CD4-positive, alpha-beta T cell treated with Interleukin-21 for 1 hour (primary cell): ENCODE measurements at regions not wholly inside any gene's neighbourhood (a gene's known extent, or its start where the extent isn't known, plus 50 kb on each side); places are given as distances from the start of the nearest gene placed in this dataset.
"Not testable (repeated sequence)": the region's sequence is repeated elsewhere in the genome, so short reads cannot be mapped to it uniquely, and the experiment has no call there.

Experiments used
- DNase-seq: peaks from one replicate; pipeline ENCODE4 v3.0.0-alpha.2; 2020

DNA sequence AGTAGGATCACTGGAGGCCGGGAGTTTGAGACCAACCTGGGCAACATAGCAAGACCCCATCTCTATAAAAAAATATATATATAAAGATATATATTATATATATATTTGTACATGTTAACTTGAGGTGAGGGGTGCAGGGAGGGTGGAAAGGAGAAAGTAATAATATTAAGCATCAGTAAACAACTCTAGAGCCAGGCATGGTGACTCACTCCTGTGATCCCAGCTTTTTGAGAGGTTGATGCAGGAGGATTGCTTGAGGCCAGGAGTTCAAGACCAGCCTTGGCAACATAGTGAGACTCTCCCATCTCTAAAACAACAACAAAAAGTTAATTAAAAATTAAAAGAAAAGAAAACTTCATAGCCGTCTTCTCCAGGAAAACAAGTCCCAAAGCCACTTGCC, 61.7 kb upstream of the SMURF2 start:
- no peak for DNase-seq

DNA sequence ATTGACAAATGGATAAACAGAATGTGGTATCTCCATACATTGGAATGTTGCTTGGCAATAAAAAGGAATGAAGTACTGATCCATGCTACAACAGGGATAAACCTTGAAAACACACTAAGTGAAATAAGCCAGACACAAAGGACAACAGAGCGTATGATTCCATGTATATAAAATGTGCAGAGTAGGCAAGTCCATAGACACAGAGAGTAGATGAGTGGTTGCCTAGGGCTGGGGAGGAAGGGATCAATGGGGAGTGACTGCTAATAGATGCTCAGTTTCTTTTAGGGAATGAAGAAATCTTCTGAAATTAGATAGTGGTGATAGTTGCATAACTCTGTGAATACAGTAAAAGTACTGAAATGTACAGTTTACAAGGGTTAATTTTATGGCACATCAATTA, 59.4 kb upstream of the SMURF2 start:
- not testable (repeated sequence) for DNase-seq

DNA sequence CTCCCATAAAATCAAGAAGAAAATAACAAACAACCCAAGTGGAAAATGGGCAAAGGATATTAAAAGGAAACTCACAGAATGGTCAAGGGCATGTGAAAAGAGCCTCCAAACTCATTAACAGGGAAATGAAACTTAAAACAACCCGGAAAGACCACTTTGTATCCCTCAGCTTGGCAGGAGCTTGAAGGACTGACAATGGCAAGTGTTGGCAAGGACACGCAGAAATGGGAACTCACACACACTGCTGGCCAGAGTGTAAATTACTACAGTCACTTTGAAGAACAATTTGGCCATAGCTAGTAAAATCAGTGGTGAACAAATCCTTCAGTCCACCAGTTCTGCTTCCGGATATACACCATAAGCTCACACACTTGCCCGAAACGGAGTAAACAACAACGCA, 58.1 kb upstream of the SMURF2 start:
- DNase-seq: not testable (repeated sequence)

DNA sequence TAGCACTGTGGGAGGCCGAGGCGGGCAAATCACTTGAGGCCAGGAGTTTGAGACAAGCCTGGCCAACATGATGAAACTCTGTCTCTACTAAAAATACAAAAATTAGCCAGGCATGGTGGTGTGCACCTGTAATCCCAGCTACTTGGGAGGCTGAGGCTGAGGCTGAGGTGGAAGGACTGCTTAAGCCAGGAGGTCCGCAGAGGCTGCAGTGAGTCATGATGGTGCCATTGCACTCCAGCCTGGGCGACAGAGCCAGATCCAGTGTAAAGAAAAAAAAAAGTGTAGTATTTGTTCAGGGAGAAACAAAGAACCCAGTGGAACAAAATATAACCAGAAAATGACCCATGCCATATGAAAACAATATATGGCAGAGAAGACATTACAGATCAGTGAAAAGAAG, 57.4 kb upstream of the SMURF2 start:
- not testable (repeated sequence) for DNase-seq

DNA sequence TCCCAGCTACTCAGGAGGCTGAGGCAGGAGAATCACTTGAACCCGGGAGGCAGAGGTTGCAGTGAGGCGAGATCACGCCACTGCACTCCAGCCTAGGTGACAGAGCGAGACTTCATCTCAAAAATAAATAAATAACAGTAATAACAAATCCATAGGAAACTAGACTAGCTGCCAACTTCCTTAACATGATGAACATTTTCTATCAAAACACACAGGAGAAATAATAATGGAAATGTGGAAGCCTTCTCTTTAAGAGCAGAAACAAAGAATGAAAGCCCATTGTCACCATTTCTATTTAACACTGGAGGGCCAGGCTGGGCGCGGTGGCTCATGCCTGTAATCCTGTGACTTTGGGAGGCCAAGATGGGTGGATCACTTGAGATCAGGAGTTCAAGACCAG, 56.7 kb upstream of the SMURF2 start:
- not testable (repeated sequence) for DNase-seq

DNA sequence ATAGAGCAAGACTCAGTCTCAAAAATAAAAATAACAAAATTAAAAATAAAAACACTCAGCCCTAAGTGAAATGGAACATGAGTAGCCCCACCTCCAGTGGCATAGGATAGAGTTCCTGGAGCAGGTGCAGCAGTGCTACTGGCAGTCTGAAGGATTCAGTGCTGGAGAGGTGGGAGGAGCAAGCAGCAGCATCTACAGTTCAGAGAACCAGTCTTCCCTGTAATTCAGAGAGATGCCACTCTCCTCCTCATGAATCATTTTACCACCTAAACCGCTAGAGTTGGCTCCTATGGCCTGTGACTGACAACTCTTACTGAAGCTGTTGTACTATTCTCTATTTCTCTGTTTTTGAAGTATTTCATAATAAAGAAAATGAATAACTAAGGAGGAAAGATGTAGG, 56.0 kb upstream of the SMURF2 start:
- no peak for DNase-seq

DNA sequence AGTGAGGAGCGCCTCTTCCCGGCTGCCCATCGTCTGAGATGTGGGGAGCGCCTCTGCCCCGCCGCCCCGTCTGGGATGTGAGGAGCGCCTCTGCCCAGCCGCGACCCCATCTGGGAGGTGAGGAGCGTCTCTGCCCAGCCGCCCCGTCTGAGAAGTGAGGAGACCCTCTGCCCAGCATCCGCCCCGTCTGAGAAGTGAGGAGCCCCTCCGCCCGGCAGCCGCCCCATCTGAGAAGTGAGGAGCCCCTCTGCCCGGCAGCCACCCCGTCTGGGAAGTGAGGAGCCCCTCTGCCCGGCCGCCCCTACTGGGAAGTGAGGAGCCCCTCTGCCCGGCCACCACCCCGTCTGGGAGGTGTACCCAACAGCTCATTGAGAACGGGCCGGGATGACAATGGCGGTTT, 54.4 kb upstream of the SMURF2 start:
- not testable (repeated sequence) for DNase-seq

DNA sequence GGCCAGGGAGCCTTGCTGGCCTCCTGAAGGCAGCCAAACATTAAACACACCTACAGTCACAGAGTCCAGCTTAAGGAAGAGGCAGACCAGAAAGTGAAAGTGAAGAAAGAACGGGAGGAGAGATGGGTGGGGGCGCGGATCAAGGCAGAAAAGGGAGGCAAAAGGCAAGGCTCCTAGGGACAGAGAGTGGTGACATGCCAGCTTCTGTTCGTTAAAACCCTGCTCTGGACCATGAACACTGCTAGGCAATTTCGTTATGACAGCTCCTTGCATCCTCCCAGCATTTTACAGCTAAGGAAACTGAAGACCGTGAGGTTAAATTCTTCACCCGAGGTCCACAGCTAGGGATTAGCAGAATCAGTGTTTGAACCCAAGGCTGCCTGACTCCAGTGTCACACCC, 51.7 kb upstream of the SMURF2 start:
- peak; percentile 23 for DNase-seq

DNA sequence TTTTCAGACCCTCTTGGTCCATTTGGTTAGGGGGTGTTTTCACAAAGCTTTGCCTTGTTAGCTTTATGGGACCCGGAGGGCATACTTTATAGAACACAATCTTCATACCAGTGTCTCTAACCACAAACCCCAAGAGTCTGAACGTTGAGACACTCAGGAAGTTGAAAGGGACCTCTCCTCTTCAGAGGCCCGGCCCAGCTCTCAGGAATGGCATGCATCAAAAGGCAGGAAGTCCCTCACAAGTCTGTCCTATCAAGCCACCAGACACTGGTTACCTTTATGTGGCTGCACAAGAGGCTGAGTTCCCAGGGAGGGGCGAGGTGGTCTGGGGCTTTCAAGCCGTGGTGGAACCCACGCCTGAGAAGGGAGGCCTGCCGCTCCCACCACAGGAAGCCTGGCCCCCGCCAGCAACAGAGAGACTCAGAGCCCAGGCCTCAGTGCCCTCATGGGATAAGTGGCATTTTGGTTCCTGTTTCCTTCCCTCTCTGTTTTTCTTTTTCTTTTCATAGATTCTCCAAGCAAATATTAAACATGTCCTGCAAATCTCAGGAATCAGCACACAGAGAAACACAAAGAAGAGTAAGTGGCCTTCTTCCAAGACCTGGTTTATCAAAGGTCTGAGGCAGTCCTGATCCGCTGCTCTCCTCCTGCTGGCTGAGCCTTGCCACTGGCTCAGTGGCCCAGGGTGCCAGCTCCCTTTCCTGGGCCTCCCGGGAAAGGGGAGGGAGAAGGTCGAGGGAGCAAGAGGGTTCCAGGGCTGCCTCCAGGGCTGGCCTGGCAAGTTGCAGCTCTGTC, 50.6 kb upstream of the SMURF2 start:
- DNase-seq: peak; percentile 48
